NT2/D1 (cell line): ENCODE measurements at regions not wholly inside any gene's neighbourhood (a gene's known extent, or its start where the extent isn't known, plus 50 kb on each side); places are given as distances from the start of the nearest gene placed in this dataset.

Experiments
- DNase-seq: peaks from one replicate; pipeline ENCODE4 v3.0.0-alpha.2; 2011; ENCODE audit warnings: low read depth, low spot score
- H3K27me3 ChIP-seq: 2 replicates; pipeline ENCODE4 v1.6.0; 2011; ENCODE audit warnings: mild to moderate bottlenecking; ENCODE audit not compliant: insufficient read length, insufficient read depth
- H3K36me3 ChIP-seq: 2 replicates; pipeline ENCODE4 v1.6.1; 2011; ENCODE audit warnings: mild to moderate bottlenecking, low read length, mixed read lengths; ENCODE audit not compliant: insufficient read depth, insufficient read length
- H3K4me1 ChIP-seq: 2 replicates; pipeline ENCODE4 v1.5.1; 2011; ENCODE audit not compliant: insufficient read depth, insufficient read length
- H3K4me3 ChIP-seq: 2 replicates; pipeline ENCODE4 v1.5.1; 2011; ENCODE audit warnings: low read depth; ENCODE audit not compliant: insufficient read length
- H3K9ac ChIP-seq: 2 replicates; pipeline ENCODE4 v1.6.0; 2011; ENCODE audit warnings: low read depth; ENCODE audit not compliant: insufficient read length
- H3K9me3 ChIP-seq: 2 replicates; pipeline ENCODE4 v1.5.1; 2011; ENCODE audit warnings: mild to moderate bottlenecking, low read length; ENCODE audit not compliant: insufficient read depth
- SUZ12 ChIP-seq: IDR thresholded peaks from 2 replicates; pipeline ENCODE4 v1.6.1; 2011; ENCODE audit not compliant: insufficient read length, insufficient read depth; ENCODE audit errors: extremely low read depth
- YY1 ChIP-seq: IDR thresholded peaks from 2 replicates; pipeline ENCODE4 v1.6.1; 2011; ENCODE audit not compliant: insufficient read length, insufficient read depth
- ZNF274 ChIP-seq: IDR thresholded peaks from 2 replicates; pipeline ENCODE4 v1.6.1; 2011; ENCODE audit warnings: mild to moderate bottlenecking, low read depth, low read length

DNA sequence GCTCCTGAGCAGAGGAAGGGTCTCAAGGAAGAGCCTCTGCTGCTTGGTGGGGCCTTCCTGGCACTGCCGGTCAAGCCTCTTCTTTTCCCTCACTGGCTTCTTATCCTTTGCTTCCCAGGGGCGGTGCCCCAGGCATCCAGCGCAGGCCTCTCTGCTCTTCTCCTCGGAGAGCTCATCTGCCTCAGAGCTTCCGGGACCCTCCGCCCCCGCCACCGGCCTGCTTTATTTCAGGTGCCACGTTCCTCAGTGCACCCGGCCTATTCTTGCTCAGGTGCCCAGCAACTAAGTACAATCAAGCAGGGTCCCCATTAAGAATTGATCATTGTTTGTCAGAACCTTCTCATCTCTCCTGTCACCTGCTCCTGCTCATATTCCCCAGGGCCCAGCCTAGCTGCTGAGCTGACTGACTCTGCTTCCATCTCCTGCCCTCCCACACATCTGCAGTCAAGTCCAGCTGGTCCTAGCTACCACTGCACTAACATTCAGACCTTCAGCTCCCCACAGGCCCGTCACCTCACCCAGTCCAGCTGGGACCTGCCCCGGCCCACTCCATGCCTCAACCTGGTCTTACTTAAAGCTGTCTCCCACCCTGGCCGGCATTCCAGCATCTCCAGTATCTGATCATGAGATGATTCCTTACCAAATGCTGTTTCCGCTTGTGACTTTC, 114.3 kb upstream of the BOD1 start:
- Histone ChIP-seq H3K4me1 (peaks cover 3% of the 10 kb centered on the region), H3K27me3 (no peaks in the 10 kb centered on the region), H3K9me3 (no peaks in the 10 kb centered on the region), H3K36me3 (no peaks in the 10 kb centered on the region), H3K9ac (no peak overlapping the region), H3K4me3 (no peak overlapping the region)
- TF ChIP-seq SUZ12 (no peak), ZNF274 (no peak), YY1 (no peak)
- no peak for DNase-seq

- no peak for TF ChIP-seq SUZ12
- DNase-seq, result no peak
- no peaks in the 10 kb centered on the region for H3K36me3 ChIP-seq
- no peaks in the 10 kb centered on the region for H3K9me3 ChIP-seq
- H3K9ac ChIP-seq, result no peak overlapping the region
- H3K27me3 ChIP-seq, result no peaks in the 10 kb centered on the region
- H3K4me1 ChIP-seq, result peaks cover 3% of the 10 kb centered on the region
- H3K4me3 ChIP-seq, result no peak overlapping the region
Measured at GRCh38 chr5:173733021-173733420, 116.6 kb upstream of the BOD1 start.

GRCh38 chr5:173733425-173733824, 117.0 kb upstream of the BOD1 start:
- DNase-seq, result no peak
- Histone ChIP-seq H3K27me3 (no peaks in the 10 kb centered on the region), H3K4me1 (peaks cover 3% of the 10 kb centered on the region), H3K4me3 (no peak overlapping the region), H3K9ac (no peak overlapping the region), H3K9me3 (no peaks in the 10 kb centered on the region), H3K36me3 (no peaks in the 10 kb centered on the region)
- TF ChIP-seq YY1 (no peak), ZNF274 (no peak), SUZ12 (no peak)

- no peak for TF ChIP-seq ZNF274
- TF ChIP-seq SUZ12, result no peak
- no peak for TF ChIP-seq YY1
- Histone ChIP-seq H3K9me3 (no peaks in the 10 kb centered on the region), H3K4me3 (no peak overlapping the region), H3K9ac (no peak overlapping the region), H3K27me3 (no peaks in the 10 kb centered on the region), H3K36me3 (no peaks in the 10 kb centered on the region), H3K4me1 (no peaks in the 10 kb centered on the region)
- DNase-seq, result no peak
Measured at GRCh38 chr5:173733831-173734501, 117.5 kb upstream of the BOD1 start.

- Histone ChIP-seq H3K36me3 (no peaks in the 10 kb centered on the region), H3K4me1 (no peaks in the 10 kb centered on the region), H3K4me3 (no peak overlapping the region), H3K27me3 (no peaks in the 10 kb centered on the region), H3K9me3 (no peaks in the 10 kb centered on the region), H3K9ac (no peak overlapping the region)
- no peak for DNase-seq
- TF ChIP-seq SUZ12, result no peak
- TF ChIP-seq YY1, result no peak
- no peak for TF ChIP-seq ZNF274
Measured at GRCh38 chr5:173734716-173735115, 118.3 kb upstream of the BOD1 start.

DNA sequence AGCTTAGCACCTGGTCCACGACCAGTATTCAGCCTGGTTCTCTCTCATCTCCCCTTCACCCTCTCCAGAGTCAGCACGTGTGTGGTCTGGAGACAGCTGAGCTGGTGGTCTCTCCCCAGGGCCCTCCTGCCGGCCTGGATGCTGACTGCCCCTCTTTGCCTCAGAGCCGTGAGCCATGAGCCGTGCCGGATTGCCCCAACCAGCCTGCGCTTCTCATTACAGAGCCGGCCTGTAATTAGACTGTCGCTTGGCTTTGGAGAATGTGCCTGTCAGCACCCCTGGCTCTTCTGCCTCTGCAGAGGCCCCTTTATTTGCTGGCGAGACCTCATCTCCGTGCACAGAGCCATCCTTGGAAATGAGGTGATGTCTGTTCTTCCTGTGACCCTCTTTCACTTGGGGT, 118.7 kb upstream of the BOD1 start:
- Histone ChIP-seq H3K9ac (no peak overlapping the region), H3K9me3 (no peaks in the 10 kb centered on the region), H3K4me1 (no peaks in the 10 kb centered on the region), H3K27me3 (no peaks in the 10 kb centered on the region), H3K4me3 (no peak overlapping the region), H3K36me3 (no peaks in the 10 kb centered on the region)
- no peak for DNase-seq
- TF ChIP-seq SUZ12, result no peak

GRCh38 chr5:173735691-173736090, 119.2 kb upstream of the BOD1 start:
- no peak for DNase-seq
- TF ChIP-seq YY1 (no peak), ZNF274 (no peak), SUZ12 (no peak)
- Histone ChIP-seq H3K4me1 (no peaks in the 10 kb centered on the region), H3K9ac (no peak overlapping the region), H3K36me3 (no peaks in the 10 kb centered on the region), H3K27me3 (no peaks in the 10 kb centered on the region), H3K4me3 (no peak overlapping the region), H3K9me3 (no peaks in the 10 kb centered on the region)
